ENCODE measurements at regions not wholly inside any gene's neighbourhood (a gene's known extent, or its start where the extent isn't known, plus 50 kb on each side); places are given as distances from the start of the nearest gene placed in this dataset.

DNA sequence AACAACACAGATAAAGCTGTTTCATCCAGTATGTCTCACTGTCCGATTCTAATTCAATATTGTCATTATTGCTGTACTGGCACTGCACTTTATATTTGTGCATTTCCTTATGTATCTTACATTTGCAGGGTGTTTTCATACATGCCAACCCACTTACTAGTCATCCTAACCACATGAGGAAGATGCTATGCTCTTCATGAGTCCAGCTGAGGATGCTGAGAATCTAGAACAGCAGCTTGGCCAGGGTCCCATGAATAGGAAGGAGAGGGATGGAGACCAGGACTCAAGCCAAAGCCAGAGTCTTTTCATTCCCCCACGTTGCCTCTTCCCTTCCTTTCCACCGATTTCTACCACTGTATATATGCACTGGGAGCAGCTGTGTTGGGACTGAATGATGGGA, 292.8 kb upstream of the KLF4 start:
- no peak overlapping the region for H2BK20ac ChIP-seq (ENCODE audit: low read depth, low read length, poor library complexity, severe bottlenecking)
- no peak for DNase-seq

More for the DNA sequence above, 292.8 kb upstream of the KLF4 start:
- Histone ChIP-seq H2AK5ac (ENCODE audit: insufficient read length, low read length) (no peak overlapping the region), H3K18ac (ENCODE audit: insufficient read length, low read depth, low read length) (no peak overlapping the region), H2BK15ac (ENCODE audit: low read depth, low read length) (no peak overlapping the region), H3K9ac (ENCODE audit: extremely low read depth, insufficient read length, low read length) (no peak overlapping the region), H3K79me1 (ENCODE audit: insufficient read depth, low read depth, low read length, poor library complexity, severe bottlenecking) (no peaks in the 10 kb centered on the region), H3K4me2 (ENCODE audit: insufficient read depth, insufficient read length, low read length) (no peak overlapping the region), H3K56ac (ENCODE audit: insufficient read length, low read depth, low read length) (no peak overlapping the region), H4K8ac (replicated peaks; ENCODE audit: insufficient read length, low read depth, low read length) (no peak overlapping the region), H4K91ac (ENCODE audit: insufficient read length, low read depth, low read length) (no peak overlapping the region), H4K5ac (ENCODE audit: insufficient read length, low read depth, low read length) (no peak overlapping the region), H3K27ac (ENCODE audit: insufficient read length, low read depth, low read length) (no peak overlapping the region), H4K20me1 (ENCODE audit: control insufficient read depth, insufficient read depth, insufficient read length) (no peaks in the 10 kb centered on the region), H2BK120ac (ENCODE audit: low read depth, low read length, poor library complexity, severe bottlenecking) (no peak overlapping the region), H2BK5ac (ENCODE audit: insufficient read length, low read length) (no peak overlapping the region), H3T11ph (ENCODE audit: low read length) (no peak overlapping the region), H3K14ac (ENCODE audit: insufficient read depth, low read length) (no peak overlapping the region), H3K9me3 (ENCODE audit: control insufficient read depth, low read depth, low read length) (no peaks in the 10 kb centered on the region), H2AFZ (ENCODE audit: low read length) (no peak overlapping the region), H2BK12ac (ENCODE audit: insufficient read length, low read depth, low read length) (no peak overlapping the region), H3K4ac (ENCODE audit: low read depth, low read length) (no peak overlapping the region), H3K4me1 (ENCODE audit: insufficient read depth, low read length) (no peaks in the 10 kb centered on the region), H3K79me2 (ENCODE audit: insufficient read depth, low read length) (no peaks in the 10 kb centered on the region), H3K23me2 (ENCODE audit: insufficient read length, low read depth, low read length, poor library complexity, severe bottlenecking) (no peaks in the 10 kb centered on the region), H3K23ac (ENCODE audit: insufficient read length, low read depth, low read length) (no peak overlapping the region), H3K27me3 (ENCODE audit: insufficient read depth, low read length) (no peaks in the 10 kb centered on the region)
- no peaks in the 10 kb centered on the region for H3K27me3 Mint-ChIP-seq (ENCODE audit: low read depth)
- H3K36me3 Mint-ChIP-seq (ENCODE audit: insufficient read depth in 1 of 3, low read depth in 3 of 3): no peaks in the 10 kb centered on the region
- no peak overlapping the region for H3K4me3 Mint-ChIP-seq
- no peaks in the 10 kb centered on the region for H3K9me3 Mint-ChIP-seq
- H3K4me1 Mint-ChIP-seq: peaks cover 9 to 12% of the 10 kb centered on the region in 2 experiments; a peak in 3 of 4 replicates
- TF ChIP-seq, protein P1, sequence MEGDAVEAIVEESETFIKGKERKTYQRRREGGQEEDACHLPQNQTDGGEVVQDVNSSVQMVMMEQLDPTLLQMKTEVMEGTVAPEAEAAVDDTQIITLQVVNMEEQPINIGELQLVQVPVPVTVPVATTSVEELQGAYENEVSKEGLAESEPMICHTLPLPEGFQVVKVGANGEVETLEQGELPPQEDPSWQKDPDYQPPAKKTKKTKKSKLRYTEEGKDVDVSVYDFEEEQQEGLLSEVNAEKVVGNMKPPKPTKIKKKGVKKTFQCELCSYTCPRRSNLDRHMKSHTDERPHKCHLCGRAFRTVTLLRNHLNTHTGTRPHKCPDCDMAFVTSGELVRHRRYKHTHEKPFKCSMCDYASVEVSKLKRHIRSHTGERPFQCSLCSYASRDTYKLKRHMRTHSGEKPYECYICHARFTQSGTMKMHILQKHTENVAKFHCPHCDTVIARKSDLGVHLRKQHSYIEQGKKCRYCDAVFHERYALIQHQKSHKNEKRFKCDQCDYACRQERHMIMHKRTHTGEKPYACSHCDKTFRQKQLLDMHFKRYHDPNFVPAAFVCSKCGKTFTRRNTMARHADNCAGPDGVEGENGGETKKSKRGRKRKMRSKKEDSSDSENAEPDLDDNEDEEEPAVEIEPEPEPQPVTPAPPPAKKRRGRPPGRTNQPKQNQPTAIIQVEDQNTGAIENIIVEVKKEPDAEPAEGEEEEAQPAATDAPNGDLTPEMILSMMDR (conservative IDR thresholded peaks at IDR 0.05): no peak
- no peak overlapping the region for H3K27ac Mint-ChIP-seq
- no CpG with 5 or more reads among the region's 3 CpGs for WGBS (ENCODE audit: extremely low coverage, insufficient read length, low lambda C conversion rate)
